K562 (cell line): ENCODE measurements at regions not wholly inside any gene's neighbourhood (a gene's known extent, or its start where the extent isn't known, plus 50 kb on each side); places are given as distances from the start of the nearest gene placed in this dataset.

Experiments
- ATAC-seq: fragments of 200-7000 bp; cut with Tn5 transposase; 3 replicates; pipeline ENCODE4 v1.9.1; 2020; ENCODE audit warnings: moderate library complexity
- BruUV-seq: library from RNA; stranded (reverse); fragments of 400-500 nt; replicated peaks from 2 replicates; lab custom pipeline; 2021; lab: Mats Ljungman, UMichigan
- CTCF ChIA-PET: fragments of 300-600 bp; formaldehyde crosslinking; extraction: SDS; loops from one replicate; lab custom pipeline; 2021; ENCODE audit warnings: low intra/inter-chr PET ratio; lab: Yijun Ruan, JAX
- POLR2A ChIA-PET: fragments of 300-600, 350-650 bp; sonication (Branson Sonifier 250); formaldehyde crosslinking; extraction: SDS; loops from one replicate; lab custom pipeline; 2021; ENCODE audit warnings: antibody characterized with exemption, inconsistent platforms; lab: Yijun Ruan, JAX
- DNase-seq, 4 experiments: peaks; one replicate each; pipeline versions ENCODE4 v3.0.0 to v3.0.0-alpha.2; 2011 to 2018; ENCODE audit warnings: low spot score in 3 of 4, mixed read lengths in 3 of 4; ENCODE audit errors: extremely low read depth in 1 of 4
- FAIRE-seq: peaks from 2 replicates; lab custom pipeline; 2011; peaks lifted over from hg19 to GRCh38; lab: Jason Lieb, UNC
- H2AFZ ChIP-seq: 2 replicates; pipeline ENCODE4 v1.6.0; 2011; ENCODE audit warnings: low read depth, low read length, control low read depth, inconsistent platforms
- H3K27ac ChIP-seq: fragments of 200-600 bp; 3 replicates; pipeline ENCODE4 v1.8.0; 2011; ENCODE audit warnings: low read depth, mild to moderate bottlenecking, control low read depth, inconsistent platforms, low read length, moderate library complexity, mixed read lengths; ENCODE audit errors: extremely low read depth
- H3K27me3 ChIP-seq, 2 experiments: fragments of 300-600 bp in 1 of 2; 2 replicates in 1 of 2; 3 replicates in 1 of 2; pipeline versions ENCODE4 v1.6.0 to v1.8.0; 2011; ENCODE audit warnings: inconsistent platforms in 2 of 2, low read length in 2 of 2, mild to moderate bottlenecking in 1 of 2, mixed read lengths in 1 of 2, moderate library complexity in 1 of 2; ENCODE audit not compliant: control insufficient read depth in 2 of 2, insufficient read depth in 2 of 2
- H3K36me3 ChIP-seq: fragments of 300-600 bp; 3 replicates; pipeline ENCODE4 v1.8.0; 2011; ENCODE audit warnings: mild to moderate bottlenecking, low read length, inconsistent platforms; ENCODE audit not compliant: control insufficient read depth, insufficient read depth
- H3K4me1 ChIP-seq, 2 experiments: fragments of 200-600 bp in 1 of 2; replicated peaks in 1 of 2; 2 replicates in 1 of 2; 3 replicates in 1 of 2; pipeline versions ENCODE4 v1.5.1 to v1.8.0; 2011; ENCODE audit warnings: inconsistent platforms in 2 of 2, low read length in 2 of 2, mild to moderate bottlenecking in 1 of 2, mixed read lengths in 1 of 2, moderate library complexity in 1 of 2; ENCODE audit not compliant: control insufficient read depth in 2 of 2, insufficient read depth in 2 of 2
- H3K4me2 ChIP-seq: 2 replicates; pipeline ENCODE4 v1.6.1; 2011; ENCODE audit warnings: low read length, control low read depth, inconsistent platforms, mixed read lengths; ENCODE audit not compliant: insufficient read depth
- H3K4me3 ChIP-seq: fragments of 200-600 bp; sonication (generic), shearing (Covaris generic); 2 replicates; pipeline ENCODE4 v1.5.1; 2016; ENCODE audit warnings: control low read depth, inconsistent platforms
- H3K79me2 ChIP-seq: fragments of 200-600 bp; 3 replicates; pipeline ENCODE4 v1.8.0; 2011; ENCODE audit warnings: low read length, inconsistent platforms; ENCODE audit not compliant: control insufficient read depth, insufficient read depth
- H3K9ac ChIP-seq, 2 experiments: 2 replicates each; pipeline versions ENCODE4 v1.6.0 to v1.6.1; 2011; ENCODE audit warnings: low read depth in 2 of 2, low read length in 2 of 2, control low read depth in 1 of 2, inconsistent platforms in 1 of 2, mild to moderate bottlenecking in 1 of 2, mixed read lengths in 1 of 2; ENCODE audit not compliant: insufficient read depth in 1 of 2
- H3K9me1 ChIP-seq: one replicate; pipeline ENCODE4 v1.6.0; 2011; ENCODE audit warnings: inconsistent platforms, mild to moderate bottlenecking, low read length, moderate library complexity; ENCODE audit not compliant: control insufficient read depth, insufficient read depth
- H3K9me3 ChIP-seq: replicated peaks from 2 replicates; pipeline ENCODE4 v1.5.1; 2011; ENCODE audit warnings: low read depth, low read length, inconsistent platforms; ENCODE audit not compliant: control insufficient read depth, insufficient read depth
- H4K20me1 ChIP-seq: replicated peaks from 2 replicates; pipeline ENCODE4 v1.6.1; 2011; ENCODE audit warnings: low read length, inconsistent platforms, mixed read lengths; ENCODE audit not compliant: control insufficient read depth, insufficient read depth
- BRF1 ChIP-seq: IDR thresholded peaks from 3 replicates; pipeline ENCODE4 v1.6.1; 2011; ENCODE audit warnings: borderline replicate concordance, mild to moderate bottlenecking; ENCODE audit not compliant: insufficient read length; ENCODE audit errors: extremely low read depth
- CHD4 ChIP-seq: fragments of 200-600 bp; sonication (generic); IDR thresholded peaks from 3 replicates; pipeline ENCODE4 v1.6.1; 2012; ENCODE audit warnings: low read depth, mild to moderate bottlenecking, mixed read lengths, low read length, inconsistent platforms; ENCODE audit not compliant: insufficient read depth, insufficient replicate concordance, poor library complexity, severe bottlenecking
- HDAC6 ChIP-seq: IDR thresholded peaks from 2 replicates; pipeline ENCODE4 v1.6.1; 2012; ENCODE audit warnings: low read depth, mild to moderate bottlenecking, control low read depth, inconsistent platforms, low read length, moderate library complexity
- HDGF ChIP-seq: fragments of 450-650 bp; IDR thresholded peaks from 2 replicates; pipeline ENCODE4 v1.6.1; 2016
- HEY1 ChIP-seq: fragments of 250-450 bp; sonication (Bioruptor Pico); IDR thresholded peaks from 2 replicates; pipeline ENCODE4 v1.5.0; 2020; ENCODE audit warnings: mild to moderate bottlenecking, moderate library complexity, borderline replicate concordance
- HMG20B ChIP-seq: fragments of 250-450 bp; sonication (Bioruptor Pico); IDR thresholded peaks from 2 replicates; pipeline ENCODE4 v1.5.0; 2021; ENCODE audit warnings: mild to moderate bottlenecking
- ILK ChIP-seq: fragments of 450-650 bp; IDR thresholded peaks from 2 replicates; pipeline ENCODE4 v1.6.1; 2016; ENCODE audit warnings: missing genetic modification characterization, low read depth, mild to moderate bottlenecking, missing compliant biosample characterization, moderate library complexity, borderline replicate concordance
- OTX1 ChIP-seq: fragments of 450-650 bp; formaldehyde crosslinking; IDR thresholded peaks from 2 replicates; pipeline ENCODE4 v1.4.0; 2022; ENCODE audit warnings: mild to moderate bottlenecking
- SUPT5H ChIP-seq: fragments of 450-650 bp; IDR thresholded peaks from 2 replicates; pipeline ENCODE4 v1.6.1; 2016
- ZNF174 ChIP-seq: fragments of 250-450 bp; sonication (Bioruptor Pico); IDR thresholded peaks from 2 replicates; pipeline ENCODE4 v1.4.0; 2020; ENCODE audit warnings: mild to moderate bottlenecking
- WGBS: fragments of 100-300 bp; shearing (Covaris generic); methylation state at CpG from one replicate; pipeline ENCODE4 v1.1.6; 2016; ENCODE audit warnings: low coverage, mixed read lengths; ENCODE audit not compliant: insufficient coverage; ENCODE audit errors: missing lambda C conversion rate; 5-methylcytosine and 5-hydroxymethylcytosine counted together
- in situ Hi-C: fragments of 300-500 bp; cut with MboI; formaldehyde crosslinking; loops from 4 replicates; pipeline ENCODE4 v1.15.0; 2018; ENCODE audit warnings: inconsistent platforms, mixed read lengths
- intact Hi-C: fragments of 100-400 bp; cut with micrococcal nuclease; formaldehyde crosslinking; loops from 2 replicates; pipeline ENCODE4 v1.14.2; 2022

DNA sequence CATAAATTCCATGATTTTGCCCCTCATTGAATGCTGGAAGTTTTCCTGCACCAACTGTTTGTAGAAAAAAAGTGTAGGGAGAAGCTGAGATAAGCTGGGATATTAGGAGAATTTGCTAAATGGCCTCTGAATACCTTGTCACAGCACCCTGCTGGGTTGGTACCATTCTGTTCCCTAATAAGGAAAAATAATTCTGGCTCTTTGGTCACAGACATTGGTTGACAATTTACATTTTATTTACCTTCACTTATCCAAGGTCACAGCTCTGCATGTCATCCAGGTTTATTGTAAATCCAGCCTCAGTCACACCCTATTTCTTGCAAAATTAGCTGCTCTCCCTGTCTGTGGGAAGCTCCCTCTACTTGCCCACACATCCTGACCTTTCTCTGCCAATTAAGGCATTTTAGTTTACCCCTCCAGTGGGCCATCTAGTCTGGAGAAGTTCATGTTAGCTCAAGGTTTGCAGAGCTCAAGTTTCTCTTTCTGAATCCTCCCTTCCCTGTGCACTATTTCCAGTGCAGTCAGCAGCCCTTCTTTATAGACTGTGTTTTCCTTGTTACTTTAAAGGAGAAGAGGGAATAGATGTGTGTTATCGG, 115.4 kb upstream of the NTRK2 start:
- CTCF ChIA-PET, result no interaction called here
- no peak for DNase-seq
- Histone ChIP-seq H3K9me1 (no peaks in the 10 kb centered on the region), H3K27ac (no peak overlapping the region), H2AFZ (no peak overlapping the region), H3K27me3 (no peaks in the 10 kb centered on the region), H4K20me1 (no peaks in the 10 kb centered on the region), H3K9me3 (no peaks in the 10 kb centered on the region), H3K4me3 (no peak overlapping the region)
- no peak for FAIRE-seq
- ATAC-seq, result no peak
- 0% methylated on average over 1 of the region's 1 CpG for WGBS
- intact Hi-C loops, result no loop called here
- no peak for TF ChIP-seq BRF1
- no peak for TF ChIP-seq HDGF
- no peak for TF ChIP-seq HEY1
- no peak for TF ChIP-seq ILK (tag)
- no peak for TF ChIP-seq SUPT5H
- no peak for TF ChIP-seq ZNF174 (CRISPR knock-in tag)
- no peak for TF ChIP-seq OTX1 (CRISPR knock-in tag)
- no peak for TF ChIP-seq CHD4
- TF ChIP-seq HMG20B (CRISPR knock-in tag), result no peak
- TF ChIP-seq HDAC6, result no peak
- TF ChIP-seq, all 486 proteins: peak for 0
- Histone ChIP-seq H3K36me3 (no peaks in the 10 kb centered on the region), H3K9ac (no peak overlapping the region), H3K4me2 (no peak overlapping the region), H3K79me2 (no peaks in the 10 kb centered on the region), H3K4me1 (no peaks in the 10 kb centered on the region)
- in situ Hi-C loops, result no loop called here
- POLR2A ChIA-PET, result no interaction called here
- no TSS peak for BruUV-seq
